NCI-H446 treated with DMSO at 0.1 percent for 48 hours (cell line): ENCODE measurements at regions not wholly inside any gene's neighbourhood (a gene's known extent, or its start where the extent isn't known, plus 50 kb on each side); places are given as distances from the start of the nearest gene placed in this dataset.
"Not testable (repeated sequence)": the region's sequence is repeated elsewhere in the genome, so short reads cannot be mapped to it uniquely, and the experiment has no call there.

Experiments
- DNase-seq: peaks from one replicate; lab custom pipeline; 2025; lab: John Stamatoyannopoulos, UW

GRCh38 chr13:73167028-73167820 is 108.4 kb downstream of the KLF5 start:
- DNase-seq = no peak

GRCh38 chr13:73166204-73166603 is 107.4 kb downstream of the KLF5 start:
- no peak for DNase-seq

- DNase-seq = no peak
Measured at GRCh38 chr13:73162912-73163911, 104.4 kb downstream of the KLF5 start.

GRCh38 chr13:73160371-73161031 is 101.7 kb downstream of the KLF5 start:
- DNase-seq = not testable (repeated sequence)

- no peak for DNase-seq
Measured at GRCh38 chr13:73158851-73159250, 100.0 kb downstream of the KLF5 start.

- DNase-seq = no peak
Measured at GRCh38 chr13:73157031-73157430, 98.2 kb downstream of the KLF5 start.

- DNase-seq = no peak
Measured at GRCh38 chr13:73146707-73147106, 87.9 kb downstream of the KLF5 start.

- DNase-seq = no peak
Measured at GRCh38 chr13:73142071-73142470, 83.3 kb downstream of the KLF5 start.

- no peak for DNase-seq
Measured at GRCh38 chr13:73141292-73141771, 82.5 kb downstream of the KLF5 start.

- no peak for DNase-seq
Measured at GRCh38 chr13:73140801-73141200, 82.0 kb downstream of the KLF5 start.

- no peak for DNase-seq
Measured at GRCh38 chr13:73138638-73139491, 80.1 kb downstream of the KLF5 start.

GRCh38 chr13:73138276-73138637 is 79.5 kb downstream of the KLF5 start:
- no peak for DNase-seq

GRCh38 chr13:73136776-73137175 is 78.0 kb downstream of the KLF5 start:
- DNase-seq = no peak

GRCh38 chr13:73133531-73133930 is 74.7 kb downstream of the KLF5 start:
- no peak for DNase-seq

- no peak for DNase-seq
Measured at GRCh38 chr13:73131247-73131646, 72.4 kb downstream of the KLF5 start.

GRCh38 chr13:73129023-73129422 is 70.2 kb downstream of the KLF5 start:
- no peak for DNase-seq
